Left hindlimb (tissue), 1 donor: ENCODE measurements at regions not wholly inside any gene's neighbourhood (a gene's known extent, or its start where the extent isn't known, plus 50 kb on each side); places are given as distances from the start of the nearest gene placed in this dataset.

Experiments used
- DNase-seq: peaks from one replicate; pipeline ENCODE4 v3.0.0-alpha.2; 2018

DNA sequence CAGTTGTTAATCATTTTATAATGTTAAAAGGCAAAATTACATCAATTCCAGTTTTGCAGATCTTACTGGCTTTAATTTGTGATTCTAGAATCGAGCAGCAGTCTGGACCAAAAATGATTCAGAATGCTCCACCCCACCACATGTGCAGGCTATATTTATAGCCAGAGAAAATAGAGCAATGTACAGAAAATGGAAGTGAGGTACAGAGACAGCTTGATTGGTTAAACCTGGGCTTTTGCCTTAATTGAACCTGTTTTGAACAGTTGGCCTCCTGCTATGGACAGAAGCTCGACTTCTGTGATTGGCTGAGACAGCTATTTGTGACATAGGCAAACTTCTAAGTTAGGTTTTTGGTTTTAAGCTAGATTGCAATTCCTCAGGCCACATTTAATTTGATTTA is 607.4 kb upstream of the MIR17HG start:
- DNase-seq: no peak

DNA sequence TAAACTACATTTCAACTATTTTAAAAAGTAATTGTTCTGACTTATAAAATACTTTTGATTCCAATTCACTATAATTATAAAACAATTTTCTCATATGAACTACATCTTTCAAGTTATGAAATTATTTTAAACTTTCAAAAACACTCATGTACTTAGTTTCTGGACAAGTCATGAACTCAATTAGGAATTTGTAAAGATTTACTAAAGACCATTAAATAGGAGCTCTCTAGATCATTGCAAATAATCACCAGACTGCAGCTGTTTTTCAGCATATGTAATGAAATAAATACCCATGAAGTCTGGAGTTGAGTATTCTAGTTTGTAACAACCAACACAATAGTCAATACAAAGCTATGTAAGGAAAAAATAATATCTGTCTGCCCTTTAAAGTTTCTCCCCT is 605.1 kb upstream of the MIR17HG start:
- DNase-seq: no peak

DNA sequence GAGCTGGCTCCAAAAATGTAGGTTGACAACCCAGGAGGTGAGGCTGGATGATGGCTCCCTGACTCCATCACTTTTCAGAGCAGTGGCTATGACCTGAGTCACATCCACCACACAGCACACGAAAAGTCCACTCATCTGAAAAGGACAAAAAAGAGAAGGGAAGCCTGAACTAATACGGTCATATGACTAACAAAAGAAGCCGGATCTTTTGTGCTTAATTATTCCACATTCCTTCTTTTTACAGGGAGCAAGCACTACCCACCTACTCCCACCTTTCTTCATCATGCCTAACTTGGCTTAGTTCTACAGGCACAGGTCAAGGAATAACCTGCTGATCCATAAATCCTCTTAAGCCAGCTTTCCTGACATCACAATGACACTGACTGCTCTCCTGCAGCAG is 601.3 kb upstream of the MIR17HG start:
- no peak for DNase-seq

DNA sequence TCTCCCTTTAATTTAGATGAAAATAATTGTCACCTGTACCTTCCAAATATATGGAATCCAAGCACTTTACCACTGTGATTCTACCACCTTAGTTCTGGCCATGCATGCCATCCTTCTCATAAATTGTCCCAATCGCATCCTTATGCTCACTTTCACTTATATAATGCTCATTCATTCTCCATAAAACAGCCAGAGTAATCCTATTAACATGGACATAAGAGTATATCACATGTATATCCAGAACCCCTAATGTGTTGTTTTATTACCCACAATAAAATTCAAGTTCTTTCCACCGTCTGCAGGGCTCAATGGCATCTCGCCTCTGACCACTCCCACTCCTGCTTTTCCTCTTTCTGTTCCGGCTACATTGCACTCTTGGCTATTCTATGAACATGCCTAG is 597.5 kb upstream of the MIR17HG start:
- no peak for DNase-seq

DNA sequence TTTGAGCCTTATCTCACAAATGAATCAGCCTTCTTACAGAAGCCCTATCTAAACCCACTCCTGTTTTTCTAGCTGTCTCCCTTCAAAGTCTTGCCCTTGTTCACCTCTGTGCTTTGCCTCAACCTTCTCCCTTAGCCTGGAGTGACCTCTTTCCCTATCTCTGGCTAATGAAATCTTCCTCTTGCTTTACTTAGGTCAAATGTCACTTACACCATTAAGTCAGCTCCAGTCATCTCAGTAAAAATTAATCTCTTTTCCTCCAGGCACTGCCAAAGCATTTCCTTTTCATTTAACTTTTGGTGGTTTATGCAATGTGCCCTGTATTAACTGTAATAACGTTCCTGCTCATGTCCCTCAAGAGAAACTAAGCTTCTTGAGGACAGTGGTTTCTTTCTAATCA is 596.5 kb upstream of the MIR17HG start:
- no peak for DNase-seq

DNA sequence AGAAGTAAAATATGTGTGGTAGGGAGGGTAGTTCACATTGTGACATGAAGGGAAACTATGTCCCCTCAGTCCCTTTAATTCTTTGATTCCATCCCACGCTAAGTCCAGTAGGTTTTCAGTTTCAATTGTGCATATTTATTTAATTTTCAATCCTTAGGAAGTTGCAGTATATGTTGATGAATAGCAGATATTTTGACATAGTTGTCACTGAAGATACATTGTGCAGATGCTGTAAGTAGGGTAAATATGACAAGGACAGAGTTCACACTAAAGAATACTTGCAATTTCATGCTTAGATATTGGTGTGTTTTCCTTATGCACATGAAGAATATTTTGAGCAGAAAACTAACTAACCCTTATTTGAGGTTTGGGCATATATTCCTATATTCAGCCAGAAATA is 595.4 kb upstream of the MIR17HG start:
- no peak for DNase-seq

DNA sequence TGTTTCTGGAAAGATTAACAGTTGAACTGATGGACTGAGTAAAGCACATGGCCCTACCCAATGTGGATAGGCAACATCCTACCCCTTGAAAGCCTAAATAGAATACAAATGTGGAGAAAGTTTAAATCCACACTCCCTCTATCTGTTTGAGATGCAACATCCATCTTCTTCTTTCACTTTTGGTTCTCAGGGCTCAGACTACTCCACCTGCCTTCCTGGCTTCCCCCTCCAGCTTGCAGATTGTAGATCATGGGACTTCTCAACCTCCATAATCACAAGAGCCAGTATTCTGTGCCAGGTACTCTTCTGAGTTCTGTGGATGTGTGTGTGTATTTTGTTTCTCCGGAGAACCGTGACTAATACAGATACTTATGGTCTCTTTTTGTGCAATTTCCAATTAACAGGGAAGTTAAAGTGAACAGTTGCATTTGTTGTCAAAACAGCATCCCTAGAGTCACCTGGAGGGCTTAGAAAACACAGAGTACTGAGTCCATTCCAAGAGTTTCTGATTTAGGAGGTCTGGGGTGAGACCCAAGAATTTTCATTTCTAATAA is 590.3 kb upstream of the MIR17HG start:
- no peak for DNase-seq

DNA sequence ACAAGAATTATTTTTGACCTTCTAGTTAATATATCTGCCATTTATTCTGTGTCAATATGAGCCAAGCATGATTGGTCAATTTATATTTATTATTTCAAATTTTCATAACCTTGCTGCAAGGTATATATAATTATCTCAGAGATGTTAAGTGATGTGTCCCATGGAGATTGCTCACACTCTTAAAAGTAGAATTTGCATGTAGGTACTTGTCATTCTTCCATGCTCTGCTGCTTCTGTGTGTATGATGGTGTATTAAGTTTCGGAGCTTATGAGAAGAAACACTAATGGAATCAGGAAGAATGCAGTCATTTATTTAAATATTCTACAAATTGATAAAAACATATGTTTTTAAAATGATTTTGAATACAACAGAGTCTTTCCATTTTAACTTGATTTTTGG is 586.8 kb upstream of the MIR17HG start:
- no peak for DNase-seq

DNA sequence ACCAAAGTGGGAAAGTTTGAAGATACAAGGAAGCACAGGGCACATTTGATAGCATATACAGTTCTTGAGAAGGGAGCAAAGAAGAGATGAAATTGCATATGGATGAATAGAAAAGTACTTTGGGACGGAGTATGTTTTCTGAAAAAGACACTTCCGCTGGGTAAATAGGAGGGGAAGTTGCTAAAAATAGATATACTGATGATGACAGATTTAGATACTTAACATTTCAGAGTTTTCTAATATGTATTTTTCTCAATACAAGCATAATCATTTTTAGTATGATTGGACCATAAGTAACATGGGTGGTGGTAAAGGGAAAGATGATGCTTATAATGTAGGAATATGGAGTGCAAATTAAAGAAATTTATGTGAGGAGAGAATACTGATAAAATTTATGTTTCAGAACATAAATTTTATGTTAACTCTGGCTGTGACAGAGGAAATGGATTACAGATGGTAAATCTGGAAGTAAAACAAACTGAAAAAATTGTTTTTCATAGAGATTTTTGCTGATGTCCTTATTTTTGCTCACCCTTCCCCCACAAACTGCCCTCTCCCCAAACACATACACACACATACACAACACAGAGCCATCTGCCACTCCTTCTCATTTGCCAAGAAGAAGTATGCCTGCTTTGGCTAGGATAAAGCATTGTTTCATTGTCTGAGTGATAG is 583.9 kb upstream of the MIR17HG start:
- no peak for DNase-seq

DNA sequence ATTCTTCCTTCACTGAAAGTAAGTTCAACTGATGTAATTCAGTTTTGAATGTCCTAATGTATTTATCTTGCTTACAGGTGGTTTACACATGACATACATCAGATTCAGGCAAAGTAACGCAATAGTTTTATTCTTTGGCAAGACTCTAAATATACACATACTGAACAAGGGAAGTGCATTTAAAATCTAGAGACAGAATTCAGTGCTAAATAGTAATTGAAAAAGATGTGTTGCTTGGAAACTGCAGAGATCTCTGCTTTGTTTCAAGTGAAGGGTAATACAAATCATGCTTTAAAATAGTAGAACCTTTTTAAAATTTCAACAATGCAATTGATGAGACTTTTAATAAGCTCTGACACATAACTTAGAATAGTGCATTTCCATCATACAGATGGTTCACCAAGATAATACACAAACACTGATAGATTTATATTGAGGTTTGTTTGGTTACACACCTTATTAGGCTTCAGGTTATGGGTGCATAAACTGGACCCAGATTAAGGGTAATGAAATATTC is 581.0 kb upstream of the MIR17HG start:
- no peak for DNase-seq

DNA sequence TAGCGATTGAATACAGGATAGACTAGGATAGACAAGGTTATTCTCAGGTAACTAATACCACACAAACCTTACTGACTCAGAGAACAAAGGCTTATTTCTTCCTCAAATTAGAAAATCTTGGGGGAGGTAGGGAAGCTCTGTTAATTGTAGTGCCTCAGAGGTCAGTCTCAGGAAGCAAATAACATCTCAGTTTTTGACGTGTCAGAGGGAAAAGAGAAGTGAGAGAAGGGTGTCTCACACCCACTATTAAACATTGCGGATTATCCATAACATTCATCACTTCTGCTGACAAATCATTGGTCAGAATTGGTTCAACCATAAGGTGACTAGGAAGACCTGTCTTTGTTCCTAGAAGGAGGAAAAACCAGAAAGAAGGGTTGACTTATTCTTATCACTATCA is 579.4 kb upstream of the MIR17HG start:
- no peak for DNase-seq

DNA sequence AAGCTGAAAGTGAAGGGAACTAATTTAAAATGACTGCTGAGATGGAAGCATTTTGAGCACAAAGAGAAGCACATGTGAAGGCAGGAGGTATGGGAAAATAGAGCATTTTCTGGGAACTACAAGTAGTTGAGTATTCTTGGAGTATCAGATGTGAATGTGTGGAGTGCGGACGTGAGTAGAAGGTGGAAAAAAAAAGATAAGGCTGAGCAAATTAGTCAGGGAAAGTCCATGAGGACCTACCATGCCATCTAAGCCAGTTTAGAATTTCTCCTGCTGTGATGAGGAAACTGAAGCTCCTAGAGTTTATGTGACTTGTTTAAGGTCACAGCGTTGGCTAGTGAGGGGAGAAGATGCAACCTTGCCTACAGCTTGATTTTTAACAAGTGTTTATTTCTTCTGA is 578.1 kb upstream of the MIR17HG start:
- DNase-seq: no peak

DNA sequence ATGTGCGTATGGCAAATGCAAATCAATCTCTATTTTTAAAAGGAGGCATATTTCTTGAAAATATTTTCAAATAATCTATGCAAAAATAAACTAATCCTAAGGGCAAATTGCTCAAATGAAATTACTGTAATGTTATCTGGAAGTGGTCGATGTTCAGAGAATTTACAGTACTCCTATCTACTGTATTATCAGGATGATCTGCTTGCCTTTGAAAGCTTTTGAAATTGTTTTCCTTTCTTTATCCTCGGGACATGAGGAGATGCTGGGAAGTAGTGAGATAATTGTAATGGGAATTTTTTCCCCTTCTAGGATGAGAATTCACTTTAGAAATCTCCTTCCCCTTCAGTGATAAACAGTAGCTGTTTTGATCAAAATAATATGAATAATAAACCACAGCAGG is 577.2 kb upstream of the MIR17HG start:
- no peak for DNase-seq

DNA sequence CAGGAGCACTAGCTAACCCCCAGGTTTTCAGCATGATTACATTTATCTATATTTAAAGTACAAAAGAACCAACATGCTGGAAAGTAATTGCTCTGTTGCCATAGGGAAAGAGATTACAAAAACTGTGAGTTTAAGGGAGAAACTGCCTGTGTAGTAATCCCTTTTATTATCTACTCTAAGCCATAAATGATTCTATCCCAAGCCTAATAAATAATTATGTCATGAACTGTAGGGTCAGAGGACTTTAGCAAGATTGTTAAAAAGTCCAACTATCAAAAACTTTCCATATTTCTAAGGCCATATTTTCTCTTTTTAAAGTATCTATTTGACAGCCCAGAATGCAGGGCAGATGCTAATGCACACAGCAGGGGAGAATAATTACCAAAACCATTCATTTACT is 573.8 kb upstream of the MIR17HG start:
- DNase-seq: no peak

DNA sequence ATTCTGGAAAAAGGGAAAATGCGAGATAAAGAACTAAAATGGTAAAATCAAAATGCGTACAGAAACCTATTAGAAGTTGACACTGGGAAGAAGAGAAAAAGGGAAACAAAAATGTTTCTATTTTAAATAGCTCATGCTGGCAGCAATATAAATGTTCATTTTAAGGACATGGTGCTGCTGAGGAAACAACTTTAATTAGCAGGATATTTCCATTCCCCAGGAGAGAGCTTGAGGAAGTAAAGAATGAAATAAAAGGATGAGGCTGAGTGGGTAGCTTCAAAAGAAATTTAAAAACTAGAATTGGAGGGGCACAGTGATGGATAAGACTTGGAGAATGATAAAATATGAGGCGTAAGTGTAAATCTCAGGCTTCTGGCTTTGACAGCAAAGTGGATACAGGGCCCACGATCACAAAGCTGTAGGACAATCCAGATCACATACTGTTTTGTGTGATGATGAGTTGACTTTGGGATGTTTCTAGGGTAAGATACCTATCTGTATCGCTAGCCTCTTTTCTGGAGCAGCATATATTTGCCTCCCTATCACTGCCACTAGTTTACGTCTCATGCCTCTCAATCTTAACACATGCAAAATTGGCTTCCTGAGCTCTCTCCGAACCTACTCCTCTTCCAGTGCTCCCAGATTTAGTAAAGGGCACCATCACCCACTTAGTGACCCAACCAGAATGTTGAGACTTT is 571.3 kb upstream of the MIR17HG start:
- DNase-seq: no peak

DNA sequence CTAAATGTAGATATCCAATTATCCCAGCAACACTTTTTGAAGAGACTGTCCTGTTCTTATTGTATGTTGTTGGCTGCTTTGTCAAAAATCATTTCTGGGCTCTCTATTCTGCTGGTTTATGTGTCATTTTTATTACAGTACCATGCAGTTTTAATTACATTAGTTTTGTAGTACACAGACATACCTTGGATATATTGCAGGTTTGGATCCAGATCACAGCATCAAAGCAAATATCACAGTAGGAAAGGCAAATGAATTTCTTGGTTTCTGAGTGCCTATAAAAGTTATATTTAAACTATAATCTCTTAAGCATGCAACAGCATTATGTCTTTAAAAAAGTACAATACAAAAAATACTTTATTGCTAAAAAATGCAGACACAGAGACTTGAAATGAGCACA is 564.2 kb upstream of the MIR17HG start:
- DNase-seq: no peak

DNA sequence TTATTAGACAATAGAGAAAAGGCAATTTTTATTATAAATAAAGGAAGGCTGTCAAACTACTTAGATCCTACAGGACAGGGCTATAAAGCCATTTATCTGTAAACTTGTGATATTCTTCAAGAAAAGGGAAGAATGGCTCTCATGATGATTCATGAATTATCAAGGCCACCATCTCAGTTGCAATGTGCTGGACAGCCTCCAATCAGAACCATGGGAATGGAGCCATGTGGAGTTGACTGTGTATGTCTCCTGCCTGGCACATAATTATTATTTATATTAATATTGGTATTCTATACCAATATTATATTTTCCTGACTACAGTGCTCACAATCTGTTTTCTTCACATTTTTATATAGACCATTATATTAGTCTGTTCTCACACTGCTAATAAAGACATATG is 560.5 kb upstream of the MIR17HG start:
- DNase-seq: no peak

DNA sequence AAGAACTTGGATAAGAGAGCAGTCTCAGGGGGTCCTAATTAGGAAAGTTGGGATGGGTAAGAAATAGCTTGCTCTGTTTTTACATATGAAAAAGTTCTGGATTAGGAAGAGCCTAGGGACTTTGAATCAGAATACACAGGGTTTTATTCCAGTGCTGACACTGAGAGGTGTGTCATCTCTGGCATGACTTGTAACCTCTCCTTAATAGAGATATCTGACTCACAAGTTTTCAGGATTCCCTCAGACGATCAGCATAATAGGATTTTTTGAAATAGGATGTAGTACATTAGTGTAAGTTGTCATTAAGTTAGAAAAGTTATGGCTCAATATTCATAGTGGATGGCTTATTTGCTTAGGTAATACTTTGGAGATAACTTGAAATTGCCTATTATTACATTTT is 555.2 kb upstream of the MIR17HG start:
- no peak for DNase-seq

DNA sequence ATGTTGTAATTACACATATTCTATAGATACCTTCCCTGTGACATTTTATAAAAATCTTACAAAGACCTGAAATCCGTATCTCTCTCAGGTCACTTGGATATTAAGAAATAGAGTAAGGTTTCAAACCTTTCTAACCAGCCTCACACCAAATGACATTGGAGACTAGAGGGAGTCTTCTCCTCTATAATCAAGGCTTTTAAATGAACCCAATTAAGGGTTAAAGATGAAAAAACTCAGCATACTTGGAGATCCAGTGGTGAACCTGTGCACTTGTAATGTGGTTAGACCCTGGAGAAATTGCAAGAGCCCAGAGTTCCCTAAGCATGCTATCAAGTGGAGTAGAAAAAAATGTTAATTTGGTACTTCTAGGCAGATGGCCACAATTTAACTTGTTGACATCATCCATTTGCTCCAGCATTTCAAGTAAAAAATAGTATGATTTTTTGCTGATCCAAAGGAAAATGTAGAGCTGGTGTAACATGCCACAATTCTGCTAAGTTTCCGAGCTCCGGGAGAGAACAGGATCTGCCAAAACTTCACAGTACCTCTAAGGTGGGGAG is 554.1 kb upstream of the MIR17HG start:
- DNase-seq: no peak

DNA sequence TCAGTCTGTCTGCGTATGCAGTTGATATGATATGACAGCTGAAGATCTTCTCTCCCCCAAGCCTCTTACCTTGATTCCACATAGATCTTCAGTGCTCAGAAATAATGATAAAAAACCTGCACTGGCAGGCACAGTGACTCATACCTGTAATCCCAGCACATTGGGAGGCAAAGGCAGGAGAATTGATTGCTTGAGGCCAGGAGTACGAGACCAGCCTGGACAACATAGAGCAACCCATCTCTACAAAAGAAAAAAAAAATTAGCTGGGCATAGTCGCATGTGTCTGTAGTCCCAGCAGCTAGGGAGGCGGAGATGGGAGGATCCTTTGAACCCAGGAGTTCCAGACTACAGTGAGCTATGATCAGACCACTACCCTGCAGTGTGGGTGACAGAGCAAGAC is 551.0 kb upstream of the MIR17HG start:
- DNase-seq: no peak

DNA sequence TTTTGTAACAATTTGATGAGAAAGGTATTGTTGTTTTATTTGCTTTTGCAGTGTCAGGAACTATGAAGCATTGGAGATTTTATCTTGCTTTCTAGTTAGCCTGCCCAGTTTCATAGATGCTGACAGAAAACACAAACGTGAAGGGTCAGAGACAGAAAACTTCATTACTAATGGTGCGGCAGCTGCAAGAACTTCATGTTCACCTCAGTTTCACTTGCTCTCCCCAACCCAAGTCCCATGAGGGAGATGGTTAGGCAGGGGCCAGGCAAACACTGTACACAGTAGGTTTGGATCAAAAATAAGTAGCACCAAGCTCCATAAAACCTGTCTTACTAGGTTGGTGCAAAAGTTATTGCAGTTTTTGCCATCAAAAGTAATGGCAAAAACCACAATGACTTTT is 550.2 kb upstream of the MIR17HG start:
- no peak for DNase-seq

DNA sequence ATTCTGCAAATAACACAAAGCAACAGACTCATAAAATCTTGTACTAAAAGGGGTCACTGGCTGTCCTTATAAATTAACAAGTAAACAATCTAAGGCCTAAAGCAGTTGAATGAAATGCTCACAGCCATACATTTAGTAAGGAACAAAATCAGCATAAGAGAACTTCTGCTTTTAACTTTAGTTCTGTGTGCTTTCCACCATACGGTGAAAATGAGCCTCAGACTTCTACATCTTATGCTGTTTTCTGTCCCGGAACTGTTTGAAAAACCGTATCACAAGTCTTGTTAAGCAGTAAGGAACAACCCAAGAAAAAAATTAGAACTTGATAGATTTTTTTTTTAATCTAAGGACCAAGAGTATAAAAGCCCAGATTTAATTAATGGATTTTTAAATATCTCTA is 549.1 kb upstream of the MIR17HG start:
- DNase-seq: no peak

DNA sequence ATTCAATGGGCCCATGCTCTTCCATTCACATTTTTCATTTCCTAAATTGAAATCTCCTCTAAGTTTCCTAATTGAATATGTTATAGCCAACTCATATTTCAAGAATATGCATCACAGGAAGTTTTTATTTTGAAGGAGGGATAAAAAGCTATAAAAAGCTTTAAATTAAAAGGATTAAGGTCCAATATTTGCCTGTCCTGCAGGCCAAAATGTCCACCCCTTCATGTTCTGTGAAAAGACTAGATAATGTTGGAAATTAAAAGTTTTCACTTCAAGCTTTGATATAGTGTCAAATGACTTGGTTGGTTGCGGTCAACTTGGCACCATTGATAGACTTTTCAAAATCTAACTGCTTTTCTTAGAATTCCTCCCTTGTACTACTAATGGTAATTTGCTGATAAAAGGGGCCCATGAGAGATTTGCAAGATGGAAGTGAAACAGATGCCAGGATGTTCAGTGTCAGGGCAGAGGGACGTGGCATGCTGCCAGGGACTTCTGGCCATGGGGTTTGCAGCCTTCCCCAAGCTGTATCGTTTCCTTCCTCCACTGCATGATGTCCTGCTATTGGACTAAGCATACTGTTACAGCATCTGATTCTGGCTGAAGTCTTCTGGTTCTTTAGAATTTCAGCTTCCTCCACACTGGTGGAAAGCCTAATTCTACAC is 547.3 kb upstream of the MIR17HG start:
- peak; percentile 48 for DNase-seq

DNA sequence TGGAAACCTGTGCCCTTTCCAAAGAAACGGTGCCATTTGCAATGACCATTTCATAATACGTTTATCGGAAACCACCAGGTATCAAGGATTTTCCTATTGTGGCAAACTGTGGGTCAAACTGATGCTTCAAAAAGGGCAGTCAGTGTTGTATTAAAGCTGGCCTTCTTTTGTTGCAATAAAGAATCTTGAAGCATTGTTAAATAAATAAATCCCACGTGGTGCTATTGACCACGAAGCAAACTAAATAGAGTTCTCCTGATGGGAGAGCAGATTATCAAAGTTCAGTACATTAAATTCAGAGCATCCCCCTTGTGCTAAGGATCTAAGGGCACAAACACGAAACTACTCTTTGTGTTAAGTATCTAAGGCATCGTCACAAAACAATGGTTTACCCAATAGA is 545.9 kb upstream of the MIR17HG start:
- no peak for DNase-seq
